Peyer's patch (tissue), 4 donors: ENCODE measurements at regions not wholly inside any gene's neighbourhood (a gene's known extent, or its start where the extent isn't known, plus 50 kb on each side); places are given as distances from the start of the nearest gene placed in this dataset.

Source experiments
- CTCF ChIP-seq, 6 experiments: fragments of 450-650 bp in 4 of 6; fragments of 200-600 bp in 2 of 6; sonication (generic) in 1 of 6; IDR thresholded peaks; one replicate each; pipeline ENCODE4 v1.5.1; 2017 to 2019; ENCODE audit warnings: antibody characterized with exemption in 6 of 6, mild to moderate bottlenecking in 3 of 6, moderate library complexity in 1 of 6
- POLR2A ChIP-seq, 2 donors: fragments of 450-650 bp; IDR thresholded peaks; one replicate each; pipeline ENCODE4 v1.5.1; 2017; ENCODE audit warnings: antibody characterized with exemption in 2 of 2, mild to moderate bottlenecking in 2 of 2, moderate library complexity in 2 of 2

- TF ChIP-seq POLR2A (IDR thresholded peaks at IDR 0.05), result no peak
- no peak for TF ChIP-seq CTCF (IDR thresholded peaks at IDR 0.05)
These were observed 65.5 kb upstream of the MDM1 start for GRCh38 chr12:68397566-68398158.
